Uterus (tissue), 3 donors: ENCODE measurements at regions not wholly inside any gene's neighbourhood (a gene's known extent, or its start where the extent isn't known, plus 50 kb on each side); places are given as distances from the start of the nearest gene placed in this dataset.

Source experiments
- DNase-seq, 2 donors: peaks; one replicate each; pipeline ENCODE4 v3.0.0-alpha.2; 2019 to 2020
- H3K27ac ChIP-seq, 2 donors: fragments of 200-600 bp; sonication (generic); 1 replicate in 1 of 2; 2 replicates in 1 of 2; pipeline ENCODE4 v1.5.1; 2016 to 2018
- H3K27me3 ChIP-seq, 2 donors: fragments of 200-600 bp; sonication (generic); one replicate each; pipeline ENCODE4 v1.5.1; 2018 to 2019; ENCODE audit warnings: control low read depth in 1 of 2
- H3K36me3 ChIP-seq, 2 donors: fragments of 200-600 bp; sonication (generic); one replicate each; pipeline ENCODE4 v1.5.1; 2019; ENCODE audit warnings: control low read depth in 1 of 2
- H3K4me1 ChIP-seq, 2 donors: fragments of 200-600 bp; sonication (generic); one replicate each; pipeline ENCODE4 v1.5.1; 2018 to 2019; ENCODE audit warnings: control low read depth in 1 of 2
- H3K4me3 ChIP-seq, 2 donors: fragments of 200-600 bp; sonication (generic); 1 replicate in 1 of 2; 2 replicates in 1 of 2; pipeline ENCODE4 v1.5.1; 2018 to 2019; ENCODE audit warnings: mild to moderate bottlenecking in 1 of 2
- H3K9me3 ChIP-seq, 2 donors: fragments of 200-600 bp; sonication (generic); one replicate each; pipeline ENCODE4 v1.5.1; 2019; ENCODE audit warnings: control low read depth in 1 of 2
- CTCF ChIP-seq, 4 experiments: fragments of 200-600 bp in 2 of 4; fragments of 450-650 bp in 2 of 4; sonication (generic) in 2 of 4; IDR thresholded peaks; one replicate each; pipeline ENCODE4 v1.5.1; 2016 to 2019; ENCODE audit warnings: antibody characterized with exemption in 4 of 4, mild to moderate bottlenecking in 2 of 4, moderate library complexity in 1 of 4
- POLR2A ChIP-seq, 2 donors: fragments of 450-650 bp; IDR thresholded peaks; one replicate each; pipeline ENCODE4 v1.6.1; 2016; ENCODE audit warnings: antibody characterized with exemption in 2 of 2, mild to moderate bottlenecking in 1 of 2, moderate library complexity in 1 of 2
- intact Hi-C: fragments of 100-400 bp; cut with DNase I; formaldehyde crosslinking; loops from one replicate; pipeline ENCODE4 v1.15.1; 2023; ENCODE audit warnings: low total_unique reads
- donor health status: DM: yes; HTN: yes; CAD: no.

- Histone ChIP-seq H3K4me3 (no peak overlapping the region), H3K9me3 (no peaks in the 10 kb centered on the region), H3K36me3 (no peaks in the 10 kb centered on the region), H3K4me1 (no peaks in the 10 kb centered on the region), H3K27ac (no peak overlapping the region), H3K27me3 (no peaks in the 10 kb centered on the region)
- no peak for TF ChIP-seq POLR2A (IDR thresholded peaks at IDR 0.05)
- intact Hi-C loops: no loop called here
- DNase-seq: no peak
Measured at GRCh38 chr11:21814169-21814568, 378.7 kb upstream of the ANO5 start.

- no peak overlapping the region for H3K27ac ChIP-seq
- intact Hi-C loops: no loop called here
- TF ChIP-seq POLR2A (IDR thresholded peaks at IDR 0.05): no peak
- H3K9me3 ChIP-seq: no peaks in the 10 kb centered on the region
- no peak overlapping the region for H3K4me3 ChIP-seq
- no peaks in the 10 kb centered on the region for H3K36me3 ChIP-seq
- no peaks in the 10 kb centered on the region for H3K4me1 ChIP-seq
- DNase-seq: no peak
- no peaks in the 10 kb centered on the region for H3K27me3 ChIP-seq
Measured at GRCh38 chr11:21817696-21818095, 375.2 kb upstream of the ANO5 start.

GRCh38 chr11:21820176-21820575 lies 372.7 kb upstream of the ANO5 start:
- Histone ChIP-seq H3K27me3 (no peaks in the 10 kb centered on the region), H3K36me3 (no peaks in the 10 kb centered on the region), H3K9me3 (no peaks in the 10 kb centered on the region), H3K4me1 (no peaks in the 10 kb centered on the region), H3K4me3 (no peak overlapping the region), H3K27ac (no peak overlapping the region)
- TF ChIP-seq CTCF (IDR thresholded peaks at IDR 0.05) (no peak), POLR2A (IDR thresholded peaks at IDR 0.05) (no peak)
- DNase-seq: no peak
- intact Hi-C loops: no loop called here

- Histone ChIP-seq H3K4me3 (no peak overlapping the region), H3K27ac (no peak overlapping the region), H3K36me3 (no peaks in the 10 kb centered on the region), H3K9me3 (no peaks in the 10 kb centered on the region), H3K4me1 (no peaks in the 10 kb centered on the region), H3K27me3 (no peaks in the 10 kb centered on the region)
- intact Hi-C loops: no loop called here
- DNase-seq: no peak
- TF ChIP-seq CTCF (IDR thresholded peaks at IDR 0.05) (no peak), POLR2A (IDR thresholded peaks at IDR 0.05) (no peak)
Measured at GRCh38 chr11:21825127-21825526, 367.8 kb upstream of the ANO5 start.

GRCh38 chr11:21838427-21838826 lies 354.5 kb upstream of the ANO5 start:
- Histone ChIP-seq H3K27ac (no peak overlapping the region), H3K4me3 (no peak overlapping the region), H3K27me3 (no peaks in the 10 kb centered on the region), H3K9me3 (no peaks in the 10 kb centered on the region), H3K36me3 (no peaks in the 10 kb centered on the region), H3K4me1 (no peaks in the 10 kb centered on the region)
- intact Hi-C loops: no loop called here
- TF ChIP-seq POLR2A (IDR thresholded peaks at IDR 0.05) (no peak), CTCF (IDR thresholded peaks at IDR 0.05) (no peak)
- no peak for DNase-seq

GRCh38 chr11:21839796-21840195 lies 353.1 kb upstream of the ANO5 start:
- H3K9me3 ChIP-seq: no peaks in the 10 kb centered on the region
- H3K27me3 ChIP-seq: no peaks in the 10 kb centered on the region
- no peak overlapping the region for H3K27ac ChIP-seq
- no peaks in the 10 kb centered on the region for H3K36me3 ChIP-seq
- TF ChIP-seq POLR2A (IDR thresholded peaks at IDR 0.05) (no peak), CTCF (IDR thresholded peaks at IDR 0.05) (no peak)
- no peak for DNase-seq
- no peak overlapping the region for H3K4me3 ChIP-seq
- intact Hi-C loops: no loop called here
- H3K4me1 ChIP-seq: no peaks in the 10 kb centered on the region
